ENCODE measurements at regions not wholly inside any gene's neighbourhood (a gene's known extent, or its start where the extent isn't known, plus 50 kb on each side); places are given as distances from the start of the nearest gene placed in this dataset.

DNA sequence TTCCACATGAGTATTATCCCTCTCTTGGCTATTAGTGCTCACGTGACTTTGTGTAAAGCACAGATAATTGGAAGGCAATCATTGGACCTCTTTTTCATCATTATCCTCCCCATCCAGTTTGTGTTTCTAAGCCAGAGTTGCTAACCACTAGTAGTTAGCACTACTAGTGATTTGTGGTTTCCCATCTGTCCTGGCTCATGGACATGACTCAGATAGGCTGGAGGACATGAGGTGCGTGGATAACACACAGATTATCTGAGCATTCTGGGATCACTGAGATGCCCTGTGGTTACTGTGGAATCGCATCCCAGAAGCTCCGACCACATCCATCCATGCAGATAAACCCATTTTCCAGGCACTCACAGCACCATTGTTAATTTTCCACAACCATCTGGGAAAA, 123.8 kb upstream of the NAA20 start:
- TF ChIP-seq, protein P1, sequence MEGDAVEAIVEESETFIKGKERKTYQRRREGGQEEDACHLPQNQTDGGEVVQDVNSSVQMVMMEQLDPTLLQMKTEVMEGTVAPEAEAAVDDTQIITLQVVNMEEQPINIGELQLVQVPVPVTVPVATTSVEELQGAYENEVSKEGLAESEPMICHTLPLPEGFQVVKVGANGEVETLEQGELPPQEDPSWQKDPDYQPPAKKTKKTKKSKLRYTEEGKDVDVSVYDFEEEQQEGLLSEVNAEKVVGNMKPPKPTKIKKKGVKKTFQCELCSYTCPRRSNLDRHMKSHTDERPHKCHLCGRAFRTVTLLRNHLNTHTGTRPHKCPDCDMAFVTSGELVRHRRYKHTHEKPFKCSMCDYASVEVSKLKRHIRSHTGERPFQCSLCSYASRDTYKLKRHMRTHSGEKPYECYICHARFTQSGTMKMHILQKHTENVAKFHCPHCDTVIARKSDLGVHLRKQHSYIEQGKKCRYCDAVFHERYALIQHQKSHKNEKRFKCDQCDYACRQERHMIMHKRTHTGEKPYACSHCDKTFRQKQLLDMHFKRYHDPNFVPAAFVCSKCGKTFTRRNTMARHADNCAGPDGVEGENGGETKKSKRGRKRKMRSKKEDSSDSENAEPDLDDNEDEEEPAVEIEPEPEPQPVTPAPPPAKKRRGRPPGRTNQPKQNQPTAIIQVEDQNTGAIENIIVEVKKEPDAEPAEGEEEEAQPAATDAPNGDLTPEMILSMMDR (IDR thresholded peaks at IDR 0.05; ENCODE audit: insufficient read depth, low read depth, low read length), result no peak
- no peak for TF ChIP-seq EZH2 (IDR thresholded peaks at IDR 0.05; ENCODE audit: insufficient read depth, low read length)
